Neural progenitor cell (in vitro differentiated cells): ENCODE measurements at regions not wholly inside any gene's neighbourhood (a gene's known extent, or its start where the extent isn't known, plus 50 kb on each side); places are given as distances from the start of the nearest gene placed in this dataset.

Experiments
- DNase-seq: peaks from one replicate; pipeline ENCODE4 v3.0.0-alpha.2; 2016; ENCODE audit warnings: low spot score
- H2AFZ ChIP-seq: fragments of 200-600 bp; sonication (generic); replicated peaks from 2 replicates; pipeline ENCODE4 v1.6.1; 2016; ENCODE audit warnings: antibody characterized with exemption
- H3F3A ChIP-seq: fragments of 200-600 bp; sonication (generic); 2 replicates; pipeline ENCODE4 v1.6.1; 2016; ENCODE audit warnings: antibody characterized with exemption, low read depth
- H3K27ac ChIP-seq: fragments of 200-600 bp; sonication (generic); 2 replicates; pipeline ENCODE4 v1.5.1; 2016; ENCODE audit warnings: mild to moderate bottlenecking
- H3K27me3 ChIP-seq: fragments of 200-600 bp; sonication (generic); 2 replicates; pipeline ENCODE4 v1.6.1; 2016; ENCODE audit warnings: mild to moderate bottlenecking, moderate library complexity
- H3K36me3 ChIP-seq: fragments of 200-600 bp; sonication (generic); 2 replicates; pipeline ENCODE4 v1.5.1; 2016
- H3K4me1 ChIP-seq: fragments of 200-600 bp; sonication (generic); 2 replicates; pipeline ENCODE4 v1.6.1; 2016; ENCODE audit warnings: mixed run types
- H3K4me2 ChIP-seq: fragments of 200-600 bp; sonication (generic); 2 replicates; pipeline ENCODE4 v1.6.1; 2016
- H3K4me3 ChIP-seq: fragments of 200-600 bp; sonication (generic); 2 replicates; pipeline ENCODE4 v1.5.1; 2016
- H3K79me2 ChIP-seq: fragments of 200-600 bp; sonication (generic); 2 replicates; pipeline ENCODE4 v1.6.1; 2016; ENCODE audit warnings: low read depth
- H3K9ac ChIP-seq: fragments of 200-600 bp; sonication (generic); 2 replicates; pipeline ENCODE4 v1.6.1; 2016
- H3K9me3 ChIP-seq: fragments of 200-600 bp; sonication (generic); 2 replicates; pipeline ENCODE4 v1.5.1; 2016; ENCODE audit warnings: low read depth
- H4K20me1 ChIP-seq: fragments of 200-600 bp; sonication (generic); 2 replicates; pipeline ENCODE4 v1.6.1; 2016; ENCODE audit warnings: low read depth
- H3K27ac Mint-ChIP-seq: 3 replicates; pipeline ENCODE4 v1.8.0; 2021; ENCODE audit warnings: mixed read lengths
- H3K27me3 Mint-ChIP-seq: 2 replicates; pipeline ENCODE4 v1.8.0; 2022; ENCODE audit warnings: low read depth, mild to moderate bottlenecking, inconsistent platforms, moderate library complexity, mixed read lengths; ENCODE audit not compliant: insufficient read depth
- H3K36me3 Mint-ChIP-seq: 3 replicates; pipeline ENCODE4 v1.8.0; 2021; ENCODE audit warnings: mixed read lengths
- H3K4me1 Mint-ChIP-seq: 3 replicates; pipeline ENCODE4 v1.8.0; 2021; ENCODE audit warnings: mixed read lengths
- H3K4me3 Mint-ChIP-seq: 3 replicates; pipeline ENCODE4 v1.8.0; 2021; ENCODE audit warnings: mild to moderate bottlenecking, moderate library complexity, mixed read lengths
- H3K9me3 Mint-ChIP-seq: 3 replicates; pipeline ENCODE4 v1.8.0; 2020; ENCODE audit warnings: mixed read lengths
- CTCF ChIP-seq: fragments of 200-600 bp; sonication (generic); IDR thresholded peaks from 2 replicates; pipeline ENCODE4 v1.5.1; 2017; ENCODE audit warnings: antibody characterized with exemption, mild to moderate bottlenecking
- EZH2 ChIP-seq: fragments of 200-600 bp; sonication (generic); IDR thresholded peaks from 2 replicates; pipeline ENCODE4 v1.6.1; 2017; ENCODE audit warnings: antibody characterized with exemption, mild to moderate bottlenecking, moderate library complexity
- EZH2phosphoT487 ChIP-seq: fragments of 200-600 bp; sonication (generic); IDR thresholded peaks from 2 replicates; pipeline ENCODE4 v1.6.1; 2017; ENCODE audit warnings: antibody characterized with exemption

DNA sequence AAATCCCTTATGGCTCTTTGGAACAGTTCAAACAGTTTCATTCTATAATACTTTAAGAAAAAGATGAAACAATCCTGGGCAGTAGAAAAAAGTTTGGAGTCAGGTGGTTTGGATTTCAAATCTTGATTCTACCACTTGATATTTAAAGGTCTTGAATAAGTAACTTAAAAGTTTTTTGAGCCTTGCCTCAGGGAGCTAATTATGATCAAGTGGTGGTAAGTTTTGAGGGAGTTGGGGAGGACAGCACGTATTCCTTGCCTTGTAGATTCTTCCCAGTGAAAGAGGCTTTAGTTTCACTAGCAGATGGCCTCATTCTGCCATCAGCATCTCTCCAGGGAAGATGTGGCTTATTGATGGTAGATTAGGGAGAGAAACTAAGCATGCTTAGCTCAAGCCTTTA lies 168.4 kb upstream of the CSNK1A1L start:
- Mint-ChIP-seq H3K36me3 (no peaks in the 10 kb centered on the region), H3K27ac (no peak overlapping the region), H3K27me3 (no peaks in the 10 kb centered on the region), H3K9me3 (peaks cover 1% of the 10 kb centered on the region), H3K4me3 (no peak overlapping the region), H3K4me1 (no peaks in the 10 kb centered on the region)
- H3K79me2 ChIP-seq = no peaks in the 10 kb centered on the region
- no peak overlapping the region for H3K4me3 ChIP-seq
- DNase-seq = no peak
- H3K4me1 ChIP-seq = no peaks in the 10 kb centered on the region
- H4K20me1 ChIP-seq = no peaks in the 10 kb centered on the region
- H2AFZ ChIP-seq = no peak overlapping the region
- H3K27me3 ChIP-seq = no peaks in the 10 kb centered on the region
- no peak for TF ChIP-seq EZH2
- no peak for TF ChIP-seq CTCF
- no peak for TF ChIP-seq EZH2phosphoT487
- H3K27ac ChIP-seq = no peak overlapping the region
- no peaks in the 10 kb centered on the region for H3F3A ChIP-seq
- H3K4me2 ChIP-seq = no peak overlapping the region
- H3K9me3 ChIP-seq = no peaks in the 10 kb centered on the region
- no peaks in the 10 kb centered on the region for H3K36me3 ChIP-seq
- H3K9ac ChIP-seq = no peak overlapping the region

GRCh38 chr13:37270226-37271001 lies 164.9 kb upstream of the CSNK1A1L start:
- no peak overlapping the region for H3K27ac ChIP-seq
- no peak overlapping the region for H2AFZ ChIP-seq
- DNase-seq = no peak
- no peaks in the 10 kb centered on the region for H3K79me2 ChIP-seq
- H3K9me3 ChIP-seq = no peaks in the 10 kb centered on the region
- peak; percentile 30 for TF ChIP-seq CTCF
- no peak for TF ChIP-seq EZH2
- no peak for TF ChIP-seq EZH2phosphoT487
- H3K4me3 Mint-ChIP-seq = no peak overlapping the region
- H3F3A ChIP-seq = no peaks in the 10 kb centered on the region
- no peaks in the 10 kb centered on the region for H3K36me3 Mint-ChIP-seq
- H3K36me3 ChIP-seq = no peaks in the 10 kb centered on the region
- H3K9ac ChIP-seq = no peak overlapping the region
- H3K4me1 ChIP-seq = no peaks in the 10 kb centered on the region
- no peak overlapping the region for H3K27ac Mint-ChIP-seq
- no peaks in the 10 kb centered on the region for H3K9me3 Mint-ChIP-seq
- H3K4me2 ChIP-seq = no peak overlapping the region
- no peaks in the 10 kb centered on the region for H4K20me1 ChIP-seq
- H3K27me3 ChIP-seq = no peaks in the 10 kb centered on the region
- H3K4me3 ChIP-seq = no peak overlapping the region
- H3K27me3 Mint-ChIP-seq = no peaks in the 10 kb centered on the region
- H3K4me1 Mint-ChIP-seq = no peaks in the 10 kb centered on the region

GRCh38 chr13:37263871-37264270 lies 158.4 kb upstream of the CSNK1A1L start:
- H3K27ac ChIP-seq = no peak overlapping the region
- no peaks in the 10 kb centered on the region for H4K20me1 ChIP-seq
- H3K9ac ChIP-seq = no peak overlapping the region
- TF ChIP-seq EZH2 (no peak), EZH2phosphoT487 (no peak)
- peak overlapping the region; percentile 57 for H2AFZ ChIP-seq
- no peaks in the 10 kb centered on the region for H3F3A ChIP-seq
- H3K4me3 Mint-ChIP-seq = no peak overlapping the region
- peak overlapping the region; percentile 29 for H3K27ac Mint-ChIP-seq
- H3K27me3 ChIP-seq = no peaks in the 10 kb centered on the region
- DNase-seq = peak; percentile 50
- H3K36me3 ChIP-seq = no peaks in the 10 kb centered on the region
- no peaks in the 10 kb centered on the region for H3K36me3 Mint-ChIP-seq
- no peak overlapping the region for H3K4me3 ChIP-seq
- peaks cover 2% of the 10 kb centered on the region for H3K4me1 Mint-ChIP-seq
- no peaks in the 10 kb centered on the region for H3K79me2 ChIP-seq
- H3K27me3 Mint-ChIP-seq = peaks cover 10% of the 10 kb centered on the region
- peaks cover 7% of the 10 kb centered on the region for H3K9me3 ChIP-seq
- H3K4me1 ChIP-seq = no peaks in the 10 kb centered on the region
- no peak overlapping the region for H3K4me2 ChIP-seq
- peaks cover 8% of the 10 kb centered on the region for H3K9me3 Mint-ChIP-seq

- Mint-ChIP-seq H3K4me3 (no peak overlapping the region), H3K36me3 (no peaks in the 10 kb centered on the region), H3K27me3 (peaks cover 10% of the 10 kb centered on the region), H3K4me1 (no peaks in the 10 kb centered on the region), H3K27ac (no peak overlapping the region), H3K9me3 (peaks cover 8% of the 10 kb centered on the region)
- H3K79me2 ChIP-seq = no peaks in the 10 kb centered on the region
- H4K20me1 ChIP-seq = no peaks in the 10 kb centered on the region
- no peak overlapping the region for H2AFZ ChIP-seq
- peaks cover 7% of the 10 kb centered on the region for H3K9me3 ChIP-seq
- no peaks in the 10 kb centered on the region for H3K27me3 ChIP-seq
- no peaks in the 10 kb centered on the region for H3F3A ChIP-seq
- H3K4me2 ChIP-seq = no peak overlapping the region
- TF ChIP-seq EZH2 (no peak), CTCF (no peak), EZH2phosphoT487 (no peak)
- no peaks in the 10 kb centered on the region for H3K36me3 ChIP-seq
- no peak overlapping the region for H3K9ac ChIP-seq
- no peak overlapping the region for H3K27ac ChIP-seq
- DNase-seq = no peak
- no peaks in the 10 kb centered on the region for H3K4me1 ChIP-seq
- no peak overlapping the region for H3K4me3 ChIP-seq
Observed at GRCh38 chr13:37257706-37258105, 152.2 kb upstream of the CSNK1A1L start.
